Hepatocyte (in vitro differentiated cells): ENCODE measurements at regions not wholly inside any gene's neighbourhood (a gene's known extent, or its start where the extent isn't known, plus 50 kb on each side); places are given as distances from the start of the nearest gene placed in this dataset.

Experiments
- DNase-seq: peaks from one replicate; pipeline ENCODE4 v3.0.0-alpha.2; 2016; ENCODE audit warnings: low spot score
- H2AFZ ChIP-seq: fragments of 200-600 bp; sonication (generic); 2 replicates; pipeline ENCODE4 v1.6.0; 2016; ENCODE audit warnings: antibody characterized with exemption, mild to moderate bottlenecking
- H3K27ac ChIP-seq: fragments of 200-600 bp; sonication (generic); 2 replicates; pipeline ENCODE4 v1.5.1; 2016; ENCODE audit warnings: mild to moderate bottlenecking
- H3K27me3 ChIP-seq: fragments of 200-600 bp; sonication (generic); 2 replicates; pipeline ENCODE4 v1.6.1; 2016
- H3K36me3 ChIP-seq: fragments of 200-600 bp; sonication (generic); replicated peaks from 2 replicates; pipeline ENCODE4 v1.5.1; 2016; ENCODE audit warnings: low read depth; ENCODE audit not compliant: insufficient read depth
- H3K4me1 ChIP-seq: fragments of 200-600 bp; sonication (generic); 2 replicates; pipeline ENCODE4 v1.5.1; 2016; ENCODE audit warnings: mild to moderate bottlenecking, moderate library complexity; ENCODE audit not compliant: insufficient read depth
- H3K4me2 ChIP-seq: fragments of 200-600 bp; sonication (generic); 2 replicates; pipeline ENCODE4 v1.6.0; 2016
- H3K4me3 ChIP-seq: fragments of 200-600 bp; sonication (generic); 2 replicates; pipeline ENCODE4 v1.5.1; 2016; ENCODE audit warnings: mild to moderate bottlenecking
- H3K79me2 ChIP-seq: fragments of 200-600 bp; sonication (generic); 2 replicates; pipeline ENCODE4 v1.6.0; 2017; ENCODE audit warnings: mild to moderate bottlenecking
- H3K9me2 ChIP-seq: fragments of 200-600 bp; sonication (generic); replicated peaks from 2 replicates; pipeline ENCODE4 v1.6.0; 2017; ENCODE audit warnings: mild to moderate bottlenecking; ENCODE audit not compliant: insufficient read depth
- H3K9me3 ChIP-seq: fragments of 200-600 bp; sonication (generic); 2 replicates; pipeline ENCODE4 v1.5.1; 2016; ENCODE audit warnings: low read depth, mild to moderate bottlenecking
- H4K20me1 ChIP-seq: fragments of 200-600 bp; sonication (generic); 2 replicates; pipeline ENCODE4 v1.6.0; 2016; ENCODE audit warnings: mild to moderate bottlenecking; ENCODE audit not compliant: insufficient read depth, poor library complexity, severe bottlenecking
- CTCF ChIP-seq: fragments of 200-600 bp; sonication (generic); IDR thresholded peaks from 2 replicates; pipeline ENCODE4 v1.5.1; 2016; ENCODE audit warnings: antibody characterized with exemption, mild to moderate bottlenecking; ENCODE audit not compliant: poor library complexity
- EZH2 ChIP-seq: fragments of 200-600 bp; sonication (generic); IDR thresholded peaks from 2 replicates; pipeline ENCODE4 v1.6.1; 2016; ENCODE audit warnings: antibody characterized with exemption, mild to moderate bottlenecking, borderline replicate concordance
- EZH2phosphoT487 ChIP-seq: fragments of 200-600 bp; sonication (generic); IDR thresholded peaks from one replicate; pipeline ENCODE4 v1.6.1; 2018; ENCODE audit warnings: antibody characterized with exemption, mild to moderate bottlenecking, low read depth, moderate library complexity; ENCODE audit not compliant: unreplicated experiment, severe bottlenecking
- WGBS: methylation state at CpG from one replicate; pipeline ENCODE4 v1.1.6; 2016; ENCODE audit warnings: low lambda C conversion rate; ENCODE audit errors: missing lambda C conversion rate; 5-methylcytosine and 5-hydroxymethylcytosine counted together

- no peaks in the 10 kb centered on the region for H3K9me3 ChIP-seq
- TF ChIP-seq EZH2phosphoT487 = no peak
- TF ChIP-seq EZH2 = no peak
- TF ChIP-seq CTCF = no peak
- no peaks in the 10 kb centered on the region for H3K79me2 ChIP-seq
- no peaks in the 10 kb centered on the region for H3K9me2 ChIP-seq
- WGBS = 55% methylated on average over 3 of the region's 3 CpGs
- H3K27ac ChIP-seq = no peak overlapping the region
- H3K27me3 ChIP-seq = no peaks in the 10 kb centered on the region
- peak overlapping the region; percentile 21 for H2AFZ ChIP-seq
- H3K4me3 ChIP-seq = no peak overlapping the region
- no peaks in the 10 kb centered on the region for H4K20me1 ChIP-seq
- no peak overlapping the region for H3K4me2 ChIP-seq
- no peaks in the 10 kb centered on the region for H3K4me1 ChIP-seq
- no peak for DNase-seq
- no peaks in the 10 kb centered on the region for H3K36me3 ChIP-seq
These were observed 227.6 kb upstream of the PPP1R2C start for GRCh38 chrX:43005561-43005960.

- Histone ChIP-seq H3K9me3 (no peaks in the 10 kb centered on the region), H3K27ac (no peak overlapping the region), H3K4me3 (no peak overlapping the region), H3K36me3 (no peaks in the 10 kb centered on the region), H4K20me1 (no peaks in the 10 kb centered on the region), H3K27me3 (no peaks in the 10 kb centered on the region), H2AFZ (peak overlapping the region; percentile 16), H3K9me2 (no peaks in the 10 kb centered on the region), H3K4me1 (no peaks in the 10 kb centered on the region), H3K4me2 (no peak overlapping the region), H3K79me2 (no peaks in the 10 kb centered on the region)
- no peak for TF ChIP-seq CTCF
- no peak for TF ChIP-seq EZH2
- TF ChIP-seq EZH2phosphoT487 = no peak
- DNase-seq = no peak
- whole genome bisulfite sequencing = 58% methylated on average over 1 of the region's 1 CpG
These were observed 230.4 kb upstream of the PPP1R2C start for GRCh38 chrX:43008356-43008755.

- Histone ChIP-seq H3K4me3 (no peak overlapping the region), H3K9me2 (no peaks in the 10 kb centered on the region), H2AFZ (no peak overlapping the region), H4K20me1 (no peaks in the 10 kb centered on the region), H3K4me2 (no peak overlapping the region), H3K9me3 (no peaks in the 10 kb centered on the region), H3K27ac (no peak overlapping the region), H3K4me1 (no peaks in the 10 kb centered on the region), H3K79me2 (no peaks in the 10 kb centered on the region), H3K36me3 (no peaks in the 10 kb centered on the region), H3K27me3 (no peaks in the 10 kb centered on the region)
- DNase-seq = no peak
- TF ChIP-seq EZH2phosphoT487 (no peak), CTCF (no peak), EZH2 (no peak)
These were observed 238.1 kb upstream of the PPP1R2C start for GRCh38 chrX:43016021-43016420.

GRCh38 chrX:43018031-43018430 is 240.1 kb upstream of the PPP1R2C start:
- Histone ChIP-seq H3K27me3 (no peaks in the 10 kb centered on the region), H3K9me2 (no peaks in the 10 kb centered on the region), H3K27ac (no peak overlapping the region), H3K4me1 (no peaks in the 10 kb centered on the region), H3K36me3 (no peaks in the 10 kb centered on the region), H4K20me1 (no peaks in the 10 kb centered on the region), H3K9me3 (no peaks in the 10 kb centered on the region), H3K4me3 (no peak overlapping the region), H3K79me2 (no peaks in the 10 kb centered on the region), H3K4me2 (no peak overlapping the region), H2AFZ (no peak overlapping the region)
- DNase-seq = no peak
- TF ChIP-seq CTCF (no peak), EZH2phosphoT487 (no peak), EZH2 (no peak)
- 70% methylated on average over 5 of the region's 5 CpGs for WGBS
